HepG2 (cell line): ENCODE measurements at regions not wholly inside any gene's neighbourhood (a gene's known extent, or its start where the extent isn't known, plus 50 kb on each side); places are given as distances from the start of the nearest gene placed in this dataset.

ENCODE experiments used
- ARID2 ChIP-seq: sonication (generic); formaldehyde crosslinking; IDR thresholded peaks from 2 replicates; pipeline ENCODE4 v1.8.1; 2022; ENCODE audit warnings: mild to moderate bottlenecking, missing genetic modification reagents, borderline replicate concordance
- ATF7-NPFF ChIP-seq: sonication (generic); formaldehyde crosslinking; IDR thresholded peaks from 2 replicates; pipeline ENCODE4 v1.8.1; 2023; ENCODE audit warnings: mild to moderate bottlenecking, low read depth, missing genetic modification reagents, moderate library complexity
- CHD4 ChIP-seq: fragments of 200-600 bp; sonication (generic); IDR thresholded peaks from 2 replicates; pipeline ENCODE4 v1.7.0; 2017; ENCODE audit warnings: mild to moderate bottlenecking, low read length, borderline replicate concordance
- POLR2A ChIP-seq, 2 experiments: IDR thresholded peaks; 2 replicates each; pipeline ENCODE4 v1.6.1; 2011; ENCODE audit warnings: low read depth in 2 of 2, low read length in 2 of 2, mild to moderate bottlenecking in 1 of 2, moderate library complexity in 1 of 2; ENCODE audit not compliant: insufficient read depth in 1 of 2
- POLR2AphosphoS5 ChIP-seq: IDR thresholded peaks from 2 replicates; pipeline ENCODE4 v1.6.1; 2012; ENCODE audit warnings: low read depth, low read length
- RAD21 ChIP-seq: fragments of 450-650 bp; formaldehyde crosslinking; IDR thresholded peaks from 2 replicates; pipeline ENCODE4 v1.5.0; 2020; ENCODE audit warnings: mild to moderate bottlenecking
- SRF ChIP-seq: IDR thresholded peaks from 2 replicates; pipeline ENCODE4 v1.6.1; 2011; ENCODE audit warnings: mild to moderate bottlenecking, low read depth, low read length, moderate library complexity
- TCF7 ChIP-seq: sonication (generic); IDR thresholded peaks from 2 replicates; pipeline ENCODE4 v1.6.1; 2016; ENCODE audit warnings: antibody characterized with exemption, low read depth
- ZNF354B ChIP-seq: sonication (generic); formaldehyde crosslinking; IDR thresholded peaks from 2 replicates; pipeline ENCODE4 v1.8.0; 2022; ENCODE audit warnings: mild to moderate bottlenecking, missing genetic modification reagents
- TF ChIP-seq, protein P1 (sequence below): IDR thresholded peaks from 2 replicates; pipeline ENCODE4 v1.6.1; 2012; ENCODE audit warnings: inconsistent platforms

DNA sequence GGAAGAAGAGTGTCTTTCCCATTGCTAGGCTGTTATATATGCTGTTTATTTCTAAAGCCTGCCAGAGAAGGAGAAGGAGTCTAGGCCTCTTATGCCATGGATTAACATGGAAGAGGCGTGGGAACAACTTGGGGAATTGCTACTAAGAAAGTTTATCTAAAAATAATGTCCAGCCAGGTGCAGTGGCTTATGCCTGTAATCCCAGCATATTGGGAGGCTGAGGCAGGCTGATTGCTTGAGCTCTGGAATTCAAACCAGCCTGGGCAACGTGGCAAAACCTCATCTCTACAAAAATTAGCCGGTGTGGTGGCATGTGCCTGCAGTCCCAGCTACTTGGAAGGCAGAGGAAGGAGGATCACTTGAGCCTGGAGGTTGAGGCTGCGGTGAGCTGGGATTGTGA lies 51.7 kb upstream of the ARPP19 start:
- TF ChIP-seq SRF (no peak), POLR2AphosphoS5 (no peak), CHD4 (no peak), ATF7-NPFF (CRISPR knock-in tag) (no peak), RAD21 (CRISPR knock-in tag) (no peak), ZNF354B (no peak), ARID2 (CRISPR knock-in tag) (no peak), TCF7 (no peak), POLR2A (IDR thresholded peaks at IDR 0.05; ENCODE audit: insufficient read depth in 1 of 2, low read depth in 2 of 2, low read length in 2 of 2) (no peak)
- TF ChIP-seq, protein P1, sequence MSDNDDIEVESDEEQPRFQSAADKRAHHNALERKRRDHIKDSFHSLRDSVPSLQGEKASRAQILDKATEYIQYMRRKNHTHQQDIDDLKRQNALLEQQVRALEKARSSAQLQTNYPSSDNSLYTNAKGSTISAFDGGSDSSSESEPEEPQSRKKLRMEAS = no peak
